PC-3 (cell line): ENCODE measurements at regions not wholly inside any gene's neighbourhood (a gene's known extent, or its start where the extent isn't known, plus 50 kb on each side); places are given as distances from the start of the nearest gene placed in this dataset.

Experiments
- ATAC-seq: fragments of 200-7000 bp; cut with Tn5 transposase; 2 replicates; pipeline ENCODE4 v1.9.1; 2020; ENCODE audit warnings: mild to moderate bottlenecking, moderate library complexity
- BruUV-seq: library from RNA; stranded (reverse); fragments of 400-500 nt; replicated peaks from 2 replicates; lab custom pipeline; 2021; lab: Mats Ljungman, UMichigan
- CTCF ChIA-PET: fragments of 300-600 bp; sonication (Branson Sonifier 250); formaldehyde crosslinking; loops from one replicate; lab custom pipeline; 2022; ENCODE audit warnings: antibody characterized with exemption; lab: Charles Lee
- POLR2A ChIA-PET: fragments of 300-600 bp; sonication (Branson Sonifier 250); formaldehyde crosslinking; loops from one replicate; lab custom pipeline; 2022; ENCODE audit warnings: antibody characterized with exemption; ENCODE audit not compliant: unreplicated experiment; lab: Charles Lee
- DNase-seq: peaks from one replicate; pipeline ENCODE4 v3.0.0-alpha.2; 2015
- H2AFZ ChIP-seq: fragments of 300-600 bp; sonication (generic); 2 replicates; pipeline ENCODE4 v1.6.0; 2016; ENCODE audit warnings: antibody characterized with exemption, low read length
- H3F3A ChIP-seq: fragments of 300-600 bp; sonication (generic); one replicate; pipeline ENCODE4 v1.6.0; 2017; ENCODE audit warnings: antibody characterized with exemption, low read length, control low read depth, mild to moderate bottlenecking; ENCODE audit not compliant: unreplicated experiment
- H3K27ac ChIP-seq: fragments of 300-600 bp; sonication (generic); 2 replicates; pipeline ENCODE4 v1.5.1; 2016; ENCODE audit warnings: mild to moderate bottlenecking, low read length
- H3K27me3 ChIP-seq: fragments of 300-600 bp; sonication (generic); 2 replicates; pipeline ENCODE4 v1.6.1; 2016; ENCODE audit warnings: low read length, mixed read lengths
- H3K36me3 ChIP-seq: fragments of 300-600 bp; sonication (generic); 2 replicates; pipeline ENCODE4 v1.6.1; 2016; ENCODE audit warnings: low read depth, mixed run types, low read length, mixed read lengths
- H3K4me1 ChIP-seq: fragments of 300-600 bp; sonication (generic); 2 replicates; pipeline ENCODE4 v1.5.1; 2016; ENCODE audit warnings: low read length; ENCODE audit not compliant: insufficient read depth
- H3K4me2 ChIP-seq: fragments of 300-600 bp; sonication (generic); 2 replicates; pipeline ENCODE4 v1.6.0; 2016; ENCODE audit warnings: low read length
- H3K4me3 ChIP-seq: fragments of 300-600 bp; sonication (generic); 2 replicates; pipeline ENCODE4 v1.5.1; 2016; ENCODE audit warnings: mild to moderate bottlenecking, low read length, mixed read lengths
- H3K79me2 ChIP-seq: fragments of 300-600 bp; sonication (generic); 2 replicates; pipeline ENCODE4 v1.6.1; 2017; ENCODE audit warnings: low read length, mixed read lengths
- H3K9ac ChIP-seq: fragments of 300-600 bp; sonication (generic); 2 replicates; pipeline ENCODE4 v1.6.0; 2016; ENCODE audit warnings: mild to moderate bottlenecking, low read length
- H3K9me2 ChIP-seq: fragments of 300-600 bp; sonication (generic); replicated peaks from 2 replicates; pipeline ENCODE4 v1.6.1; 2016; ENCODE audit warnings: mixed run types, low read length, mixed read lengths
- H3K9me3 ChIP-seq: fragments of 300-600 bp; sonication (generic); 2 replicates; pipeline ENCODE4 v1.6.1; 2016; ENCODE audit warnings: low read length, mixed read lengths
- H4K20me1 ChIP-seq: fragments of 300-600 bp; sonication (generic); 2 replicates; pipeline ENCODE4 v1.6.1; 2016; ENCODE audit warnings: low read length, mixed read lengths
- EZH2 ChIP-seq: fragments of 300-600 bp; sonication (generic); IDR thresholded peaks from one replicate; pipeline ENCODE4 v1.6.1; 2017; ENCODE audit warnings: antibody characterized with exemption, mild to moderate bottlenecking, low read length; ENCODE audit not compliant: unreplicated experiment
- EZH2phosphoT487 ChIP-seq: fragments of 300-600 bp; sonication (generic); IDR thresholded peaks from 2 replicates; pipeline ENCODE4 v1.6.1; 2018; ENCODE audit warnings: mild to moderate bottlenecking, antibody characterized with exemption, low read length, borderline replicate concordance
- intact Hi-C: fragments of 100-400 bp; cut with micrococcal nuclease; formaldehyde crosslinking; loops from 2 replicates; pipeline ENCODE4 v1.9.0; 2023
- TF ChIP-seq, protein P1 (sequence below): fragments of 300-600 bp; sonication (generic); conservative IDR thresholded peaks from 2 replicates; pipeline ENCODE4 v1.5.1; 2017; ENCODE audit warnings: antibody characterized with exemption, low read depth, mild to moderate bottlenecking, low read length

DNA sequence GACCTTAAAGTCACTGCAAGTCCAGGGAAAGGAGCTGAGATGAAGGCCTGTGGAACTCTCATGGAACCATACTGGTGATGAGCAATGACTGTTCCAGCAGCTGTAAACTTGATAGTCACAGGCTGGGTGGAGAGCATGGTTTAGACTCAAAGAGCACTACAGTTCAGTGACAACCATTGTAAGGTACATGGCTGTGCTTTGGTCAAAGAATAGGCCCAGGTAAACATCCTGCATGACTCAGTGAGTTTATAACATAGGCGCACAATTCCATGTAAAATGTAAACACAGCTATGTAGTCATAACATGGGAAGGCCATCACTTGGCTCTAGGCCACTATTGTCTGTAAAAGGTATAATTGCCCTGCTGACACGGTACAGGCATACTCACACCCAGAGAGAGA, 119.3 kb upstream of the FSCB start:
- ATAC-seq = peak; percentile 91
- TF ChIP-seq, protein P1, sequence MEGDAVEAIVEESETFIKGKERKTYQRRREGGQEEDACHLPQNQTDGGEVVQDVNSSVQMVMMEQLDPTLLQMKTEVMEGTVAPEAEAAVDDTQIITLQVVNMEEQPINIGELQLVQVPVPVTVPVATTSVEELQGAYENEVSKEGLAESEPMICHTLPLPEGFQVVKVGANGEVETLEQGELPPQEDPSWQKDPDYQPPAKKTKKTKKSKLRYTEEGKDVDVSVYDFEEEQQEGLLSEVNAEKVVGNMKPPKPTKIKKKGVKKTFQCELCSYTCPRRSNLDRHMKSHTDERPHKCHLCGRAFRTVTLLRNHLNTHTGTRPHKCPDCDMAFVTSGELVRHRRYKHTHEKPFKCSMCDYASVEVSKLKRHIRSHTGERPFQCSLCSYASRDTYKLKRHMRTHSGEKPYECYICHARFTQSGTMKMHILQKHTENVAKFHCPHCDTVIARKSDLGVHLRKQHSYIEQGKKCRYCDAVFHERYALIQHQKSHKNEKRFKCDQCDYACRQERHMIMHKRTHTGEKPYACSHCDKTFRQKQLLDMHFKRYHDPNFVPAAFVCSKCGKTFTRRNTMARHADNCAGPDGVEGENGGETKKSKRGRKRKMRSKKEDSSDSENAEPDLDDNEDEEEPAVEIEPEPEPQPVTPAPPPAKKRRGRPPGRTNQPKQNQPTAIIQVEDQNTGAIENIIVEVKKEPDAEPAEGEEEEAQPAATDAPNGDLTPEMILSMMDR = no peak
- TF ChIP-seq EZH2 (no peak), EZH2phosphoT487 (no peak)
- intact Hi-C loops = loop anchor here (5.0 kb wide), 1 partner anchor 189 kb away; no protein-coding TSS in a partner anchor
- CTCF ChIA-PET = interaction anchor here (0.6 kb wide), 1 partner anchor 92 kb away, joined by 3 read pairs; no protein-coding TSS in a partner anchor
- Histone ChIP-seq H3K27ac (peak overlapping the region; percentile 21), H2AFZ (no peak overlapping the region), H3K9me3 (no peaks in the 10 kb centered on the region), H3F3A (no peaks in the 10 kb centered on the region), H3K27me3 (no peaks in the 10 kb centered on the region), H3K9ac (no peak overlapping the region), H3K36me3 (no peaks in the 10 kb centered on the region), H3K9me2 (no peaks in the 10 kb centered on the region), H4K20me1 (no peaks in the 10 kb centered on the region), H3K4me3 (no peak overlapping the region), H3K4me1 (0 out of 2 replicates have a peak, but pooled peaks cover 7% of the 10 kb centered on the region), H3K79me2 (no peaks in the 10 kb centered on the region), H3K4me2 (no peak overlapping the region)
- no TSS peak for BruUV-seq
- DNase-seq = peak; percentile 69
- POLR2A ChIA-PET = no interaction called here

DNA sequence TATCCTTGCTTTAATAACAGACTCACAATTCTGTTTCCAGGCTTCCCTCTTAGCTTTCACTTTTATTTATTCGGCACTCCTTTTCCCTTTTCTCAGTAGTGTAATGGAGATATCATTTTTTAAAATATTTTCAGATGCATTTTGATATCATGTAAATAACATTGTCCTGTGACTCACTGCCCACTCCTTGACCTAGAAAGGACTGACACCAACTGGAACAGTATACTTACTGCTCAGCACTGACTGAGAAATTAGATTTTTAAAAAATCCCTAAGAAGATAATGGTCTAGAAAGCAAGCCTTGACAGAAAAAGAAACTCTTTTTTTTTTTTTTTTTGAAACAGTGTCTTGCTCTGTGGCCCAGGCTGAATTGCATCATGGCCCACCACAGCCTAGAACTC, 118.0 kb upstream of the FSCB start:
- intact Hi-C loops = loop anchor here (5.0 kb wide), 1 partner anchor 188 kb away; no protein-coding TSS in a partner anchor
- no peak overlapping the region for H3K4me2 ChIP-seq
- H3K27me3 ChIP-seq = no peaks in the 10 kb centered on the region
- no peaks in the 10 kb centered on the region for H3K9me3 ChIP-seq
- DNase-seq (peak; percentile 5), ATAC-seq (peak; percentile 67)
- H3K27ac ChIP-seq = no peak overlapping the region
- H3K9me2 ChIP-seq = no peaks in the 10 kb centered on the region
- H3K4me3 ChIP-seq = no peak overlapping the region
- TF ChIP-seq EZH2phosphoT487 = no peak
- TF ChIP-seq EZH2 = no peak
- TF ChIP-seq, protein P1 = no peak; the same call in 1 of the 2 replicates
- no peaks in the 10 kb centered on the region for H3K79me2 ChIP-seq
- H3K9ac ChIP-seq = no peak overlapping the region
- ChIA-PET POLR2A (no interaction called here), CTCF (no interaction called here)
- no peaks in the 10 kb centered on the region for H4K20me1 ChIP-seq
- no peak overlapping the region for H2AFZ ChIP-seq
- no TSS peak for BruUV-seq
- H3F3A ChIP-seq = no peaks in the 10 kb centered on the region
- H3K36me3 ChIP-seq = no peaks in the 10 kb centered on the region
- H3K4me1 ChIP-seq = 0 out of 2 replicates have a peak, but pooled peaks cover 7% of the 10 kb centered on the region
